Muscle layer of colon (tissue), 2 donors: ENCODE measurements at regions not wholly inside any gene's neighbourhood (a gene's known extent, or its start where the extent isn't known, plus 50 kb on each side); places are given as distances from the start of the nearest gene placed in this dataset.
"Not testable (repeated sequence)": the region's sequence is repeated elsewhere in the genome, so short reads cannot be mapped to it uniquely, and the experiment has no call there.

Experiments
- H3K27ac ChIP-seq: one replicate; pipeline ENCODE4 v1.7.0; 2013; ENCODE audit warnings: low read depth, mild to moderate bottlenecking, low read length, moderate library complexity
- H3K27me3 ChIP-seq, 2 donors: one replicate each; pipeline ENCODE4 v1.7.0; 2013; ENCODE audit warnings: low read length in 2 of 2, mild to moderate bottlenecking in 2 of 2; ENCODE audit not compliant: insufficient read depth in 2 of 2, control insufficient read depth in 1 of 2
- H3K36me3 ChIP-seq: one replicate; pipeline ENCODE4 v1.7.0; 2013; ENCODE audit warnings: mild to moderate bottlenecking, low read length; ENCODE audit not compliant: insufficient read depth
- H3K4me1 ChIP-seq: one replicate; pipeline ENCODE4 v1.7.0; 2013; ENCODE audit warnings: mild to moderate bottlenecking, low read length; ENCODE audit not compliant: insufficient read depth
- H3K4me3 ChIP-seq, 2 donors: one replicate each; pipeline ENCODE4 v1.7.0; 2013; ENCODE audit warnings: low read length in 2 of 2, low read depth in 1 of 2, mild to moderate bottlenecking in 1 of 2, moderate library complexity in 1 of 2
- H3K9ac ChIP-seq: one replicate; pipeline ENCODE4 v1.7.0; 2013; ENCODE audit warnings: low read length
- H3K9me3 ChIP-seq: one replicate; pipeline ENCODE4 v1.7.0; 2013; ENCODE audit warnings: mild to moderate bottlenecking, low read length
- donor health status: abdominal sarcoma.
- donor health status: Adenocarcinoma of cecum.

DNA sequence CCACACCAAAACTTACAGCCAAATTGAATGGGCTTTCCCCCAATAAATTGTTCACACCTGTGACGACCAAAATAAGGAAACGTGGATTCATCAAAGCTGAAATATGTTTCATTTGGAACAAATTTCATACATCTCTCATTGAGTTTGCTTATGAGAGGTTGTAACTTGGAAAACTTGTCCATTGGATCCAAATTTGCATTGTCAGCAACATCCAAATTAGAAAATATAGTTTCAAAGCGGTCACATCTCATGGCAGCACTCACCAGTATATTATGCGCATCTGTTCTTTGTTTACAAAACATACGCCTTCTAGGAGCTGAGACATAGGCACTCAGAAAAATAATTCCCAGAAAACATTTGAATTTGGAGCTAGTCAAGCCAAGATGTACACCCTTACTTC, 1028.2 kb upstream of the USP15 start:
- Histone ChIP-seq H3K4me3 (no peak overlapping the region), H3K27ac (no peak overlapping the region), H3K27me3 (no peaks in the 10 kb centered on the region), H3K9ac (no peak overlapping the region), H3K4me1 (no peaks in the 10 kb centered on the region), H3K36me3 (no peaks in the 10 kb centered on the region), H3K9me3 (no peaks in the 10 kb centered on the region)

DNA sequence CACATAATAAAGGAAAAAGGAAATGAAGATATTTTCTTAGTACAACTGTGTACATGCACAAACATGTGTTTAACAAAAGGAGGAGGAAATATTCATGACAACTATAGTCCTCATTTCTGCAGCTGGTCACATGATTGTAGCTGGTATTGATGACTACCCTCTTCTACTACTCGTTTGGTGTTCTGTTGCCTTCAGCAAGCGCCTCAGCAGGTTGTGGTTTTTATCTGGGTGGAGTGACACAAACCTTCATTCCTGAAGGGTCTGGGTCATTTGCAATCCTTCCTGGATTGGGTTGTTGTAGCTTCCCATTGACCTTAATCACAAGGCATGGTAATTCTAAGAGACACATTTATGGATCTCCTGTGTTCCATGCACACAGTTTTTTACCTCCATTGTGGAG, 1009.9 kb upstream of the USP15 start:
- no peak overlapping the region for H3K4me3 ChIP-seq
- H3K36me3 ChIP-seq, result no peaks in the 10 kb centered on the region
- no peak overlapping the region for H3K27ac ChIP-seq
- no peak overlapping the region for H3K9ac ChIP-seq
- H3K9me3 ChIP-seq, result no peaks in the 10 kb centered on the region
- no peaks in the 10 kb centered on the region for H3K27me3 ChIP-seq
- H3K4me1 ChIP-seq, result no peaks in the 10 kb centered on the region

DNA sequence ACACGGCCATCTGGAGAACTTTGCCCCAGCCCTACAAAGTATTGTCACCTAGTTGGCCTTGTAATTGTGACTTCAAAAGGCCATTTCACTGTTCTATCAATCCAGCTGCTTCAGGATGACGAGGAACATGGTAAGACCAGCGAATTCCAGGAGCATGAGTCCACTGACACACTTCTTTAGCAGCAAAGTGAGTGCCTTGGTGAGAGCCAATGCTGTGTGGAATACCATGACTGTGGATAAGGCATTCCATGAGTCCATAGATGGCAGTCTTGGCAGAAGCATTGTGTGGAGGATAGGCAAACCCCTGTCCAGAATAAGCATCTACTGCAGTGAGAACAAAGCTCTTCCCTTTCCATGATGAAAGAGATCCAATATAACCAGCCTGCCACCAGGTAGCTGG, 1009.1 kb upstream of the USP15 start:
- Histone ChIP-seq H3K27ac (no peak overlapping the region), H3K9me3 (no peaks in the 10 kb centered on the region), H3K9ac (no peak overlapping the region), H3K4me3 (no peak overlapping the region), H3K4me1 (no peaks in the 10 kb centered on the region), H3K27me3 (no peaks in the 10 kb centered on the region), H3K36me3 (no peaks in the 10 kb centered on the region)

DNA sequence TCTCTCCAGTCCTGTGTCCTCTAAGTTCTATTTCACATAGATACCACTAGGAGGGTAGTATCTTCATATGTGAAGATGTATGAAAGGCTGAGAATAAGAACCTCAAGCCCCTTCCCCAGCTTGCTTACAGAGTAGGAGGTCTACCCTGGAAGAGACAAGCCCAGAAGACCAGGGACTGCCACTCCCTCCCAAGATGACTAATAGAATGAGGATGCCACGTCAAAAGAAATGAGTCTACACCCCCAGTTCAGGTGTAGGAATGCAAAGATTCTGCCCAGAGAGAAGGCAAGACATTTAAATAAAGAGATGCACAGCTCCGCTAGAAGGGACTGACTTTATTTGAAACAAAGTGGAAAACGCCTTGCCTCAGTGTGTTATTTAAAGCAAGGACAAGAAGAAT, 1006.0 kb upstream of the USP15 start:
- Histone ChIP-seq H3K27ac (no peak overlapping the region), H3K9ac (no peak overlapping the region), H3K27me3 (no peaks in the 10 kb centered on the region), H3K36me3 (no peaks in the 10 kb centered on the region), H3K4me1 (no peaks in the 10 kb centered on the region), H3K9me3 (no peaks in the 10 kb centered on the region), H3K4me3 (no peak overlapping the region)

DNA sequence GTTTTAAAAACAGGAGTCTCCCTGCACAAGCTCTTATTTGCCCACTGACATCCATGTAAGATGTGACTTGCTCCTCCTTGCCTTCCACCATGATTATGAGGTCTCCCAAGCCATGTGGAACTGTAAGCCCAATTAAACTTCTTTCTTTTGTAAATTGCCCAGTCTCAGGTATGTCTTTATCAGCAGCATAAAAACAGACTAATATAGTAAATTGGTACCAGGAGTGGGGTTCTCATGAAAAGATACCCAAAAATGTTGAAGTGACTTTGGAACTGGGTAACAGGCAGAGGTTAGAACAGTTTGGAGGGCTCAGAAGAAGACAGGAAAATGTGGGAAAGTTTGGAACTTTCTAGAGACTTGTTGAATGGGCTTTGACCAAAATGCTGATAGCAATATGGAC, 995.9 kb upstream of the USP15 start:
- not testable (repeated sequence) for H3K9me3 ChIP-seq, H3K4me3 ChIP-seq, H3K27ac ChIP-seq, H3K4me1 ChIP-seq, H3K27me3 ChIP-seq, H3K9ac ChIP-seq, H3K36me3 ChIP-seq

DNA sequence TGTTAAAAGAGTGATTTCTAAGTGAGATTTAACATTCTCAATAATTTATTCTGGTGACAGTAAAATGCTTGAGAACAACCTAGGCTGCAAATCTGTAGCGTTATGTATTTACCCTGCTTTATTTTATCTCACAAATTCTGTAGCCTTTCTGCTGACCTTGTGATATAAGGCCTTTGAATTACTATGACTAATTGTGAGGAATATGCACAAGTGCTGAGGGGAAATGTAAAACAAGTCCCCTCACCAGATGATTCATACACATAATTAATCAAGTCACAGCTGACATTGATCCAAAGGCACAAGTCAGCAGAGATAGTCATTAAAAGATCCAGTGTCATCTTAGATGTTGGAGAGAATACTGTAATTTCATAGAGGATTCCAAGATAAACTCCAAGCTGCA, 992.7 kb upstream of the USP15 start:
- no peak overlapping the region for H3K4me3 ChIP-seq
- no peak overlapping the region for H3K9ac ChIP-seq
- H3K4me1 ChIP-seq, result no peaks in the 10 kb centered on the region
- no peaks in the 10 kb centered on the region for H3K9me3 ChIP-seq
- H3K36me3 ChIP-seq, result no peaks in the 10 kb centered on the region
- no peak overlapping the region for H3K27ac ChIP-seq
- H3K27me3 ChIP-seq, result no peaks in the 10 kb centered on the region

DNA sequence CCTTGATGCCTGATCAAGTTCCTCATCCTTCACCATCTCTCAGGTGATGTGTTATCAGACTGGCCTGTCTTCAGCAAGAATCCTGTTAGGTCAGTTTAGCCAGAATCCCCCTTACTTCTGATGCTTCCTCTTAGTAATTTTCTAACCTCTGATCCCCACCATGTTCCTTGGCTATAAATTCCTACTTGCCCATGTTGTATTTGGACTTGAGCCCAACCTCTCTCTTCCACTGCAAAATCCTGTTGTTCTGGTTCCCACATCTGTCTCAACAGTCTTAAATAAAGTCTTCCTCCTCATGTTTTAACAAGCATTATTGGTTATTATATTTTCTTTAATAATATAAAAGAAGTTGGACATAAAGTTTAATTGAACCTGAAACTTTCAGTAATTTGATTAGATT, 987.8 kb upstream of the USP15 start:
- no peak overlapping the region for H3K9ac ChIP-seq
- H3K27ac ChIP-seq, result no peak overlapping the region
- H3K36me3 ChIP-seq, result no peaks in the 10 kb centered on the region
- H3K27me3 ChIP-seq, result no peaks in the 10 kb centered on the region
- no peaks in the 10 kb centered on the region for H3K9me3 ChIP-seq
- H3K4me1 ChIP-seq, result no peaks in the 10 kb centered on the region
- no peak overlapping the region for H3K4me3 ChIP-seq

DNA sequence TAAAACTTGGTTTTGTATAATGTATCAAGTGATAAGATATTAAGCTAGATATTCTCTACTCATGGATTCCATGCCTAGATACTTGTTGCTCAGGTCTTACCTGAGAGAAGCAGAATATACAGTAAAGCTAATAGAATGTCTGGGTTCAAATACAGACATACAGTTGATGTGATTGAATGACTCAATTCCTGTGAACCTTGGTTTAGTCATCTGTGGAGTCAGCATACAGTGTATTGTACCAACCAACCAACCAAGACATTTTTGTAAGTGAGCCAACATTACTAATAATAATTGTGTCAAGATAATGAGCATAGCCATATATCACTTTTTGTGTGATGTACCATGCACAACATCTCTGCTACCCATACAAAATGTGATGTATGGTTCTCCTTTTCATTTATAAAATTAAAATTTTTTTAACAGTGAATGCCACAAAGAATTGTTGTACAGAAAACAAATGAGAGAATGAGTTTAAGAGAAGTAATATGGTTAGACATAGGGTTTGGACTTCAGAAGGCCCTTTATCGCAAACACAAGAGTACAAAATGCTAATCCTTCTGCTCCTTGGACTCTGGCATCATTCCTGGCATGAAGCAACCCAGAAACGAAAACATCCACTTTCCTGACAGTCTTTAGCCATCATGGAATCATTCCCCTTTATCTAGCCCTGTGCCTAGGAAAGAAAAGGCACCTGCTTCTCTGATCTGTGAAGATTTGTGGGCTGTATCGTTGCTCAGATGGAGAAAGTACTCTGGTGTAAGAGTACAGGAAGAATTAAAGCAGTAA, 977.2 kb upstream of the USP15 start:
- Histone ChIP-seq H3K9me3 (no peaks in the 10 kb centered on the region), H3K27me3 (no peaks in the 10 kb centered on the region), H3K36me3 (no peaks in the 10 kb centered on the region), H3K4me3 (no peak overlapping the region), H3K9ac (no peak overlapping the region), H3K27ac (no peak overlapping the region), H3K4me1 (no peaks in the 10 kb centered on the region)

DNA sequence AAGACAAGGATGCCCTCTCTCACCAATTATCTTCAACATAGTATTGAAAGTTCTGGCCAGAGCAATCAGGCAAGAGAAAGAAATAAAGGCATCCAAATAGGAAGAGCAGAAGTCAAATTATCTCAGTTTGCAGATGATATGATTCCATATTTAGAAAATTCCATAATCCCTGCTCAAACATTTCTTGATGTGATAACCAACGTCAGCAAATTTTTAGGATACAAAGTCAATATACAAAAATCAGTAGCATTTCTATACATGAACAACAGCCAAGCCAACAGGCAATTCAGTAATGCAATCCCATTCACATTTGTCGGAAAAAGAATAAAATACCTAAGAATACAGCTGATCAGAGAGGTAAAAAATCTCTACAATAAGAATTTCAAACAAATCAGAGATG, 969.7 kb upstream of the USP15 start:
- Histone ChIP-seq H3K4me1 (no peaks in the 10 kb centered on the region), H3K27ac (no peak overlapping the region), H3K4me3 (no peak overlapping the region), H3K27me3 (no peaks in the 10 kb centered on the region), H3K36me3 (no peaks in the 10 kb centered on the region), H3K9ac (no peak overlapping the region), H3K9me3 (no peaks in the 10 kb centered on the region)

DNA sequence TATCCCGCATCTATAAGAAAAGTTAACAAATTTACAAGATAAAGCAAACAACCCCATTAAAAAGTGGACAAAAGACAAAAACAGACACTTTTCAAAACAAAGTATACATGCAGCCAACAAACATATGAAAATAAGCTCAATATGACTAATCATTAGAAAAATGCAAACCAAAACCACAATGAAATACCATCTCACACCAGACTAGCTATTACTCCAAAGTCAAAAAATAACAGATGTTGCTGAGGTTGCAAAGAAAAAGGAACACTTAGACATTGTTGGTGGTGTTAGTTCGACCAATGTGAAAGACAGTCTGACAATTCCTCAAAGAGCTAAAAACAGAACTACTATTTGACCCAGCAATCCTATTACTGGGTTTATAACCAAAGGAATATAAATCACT, 968.6 kb upstream of the USP15 start:
- no peak overlapping the region for H3K9ac ChIP-seq
- H3K4me3 ChIP-seq, result no peak overlapping the region
- H3K36me3 ChIP-seq, result no peaks in the 10 kb centered on the region
- H3K4me1 ChIP-seq, result no peaks in the 10 kb centered on the region
- no peaks in the 10 kb centered on the region for H3K9me3 ChIP-seq
- H3K27ac ChIP-seq, result no peak overlapping the region
- H3K27me3 ChIP-seq, result no peaks in the 10 kb centered on the region

DNA sequence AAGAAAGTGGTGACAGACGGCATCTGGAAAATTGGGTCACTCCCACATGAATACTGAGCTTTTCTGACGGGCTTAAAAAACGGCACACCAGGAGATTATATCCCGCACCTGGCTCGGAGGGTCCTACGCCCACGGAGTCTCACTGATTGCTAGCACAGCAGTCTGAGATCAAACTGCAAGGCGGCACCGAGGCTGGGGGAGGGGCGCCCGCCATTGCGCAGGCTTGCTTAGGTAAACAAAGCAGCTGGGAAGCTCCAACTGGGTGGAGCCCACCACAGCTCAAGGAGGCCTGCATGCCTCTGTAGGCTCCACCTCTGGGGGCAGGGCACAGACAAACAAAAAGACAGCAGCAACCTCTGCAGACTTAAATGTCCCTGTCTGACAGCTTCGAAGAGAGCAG, 966.2 kb upstream of the USP15 start:
- H3K27me3 ChIP-seq, H3K36me3 ChIP-seq, H3K4me1 ChIP-seq, H3K9me3 ChIP-seq, H3K27ac ChIP-seq, H3K9ac ChIP-seq, H3K4me3 ChIP-seq: not testable (repeated sequence)

DNA sequence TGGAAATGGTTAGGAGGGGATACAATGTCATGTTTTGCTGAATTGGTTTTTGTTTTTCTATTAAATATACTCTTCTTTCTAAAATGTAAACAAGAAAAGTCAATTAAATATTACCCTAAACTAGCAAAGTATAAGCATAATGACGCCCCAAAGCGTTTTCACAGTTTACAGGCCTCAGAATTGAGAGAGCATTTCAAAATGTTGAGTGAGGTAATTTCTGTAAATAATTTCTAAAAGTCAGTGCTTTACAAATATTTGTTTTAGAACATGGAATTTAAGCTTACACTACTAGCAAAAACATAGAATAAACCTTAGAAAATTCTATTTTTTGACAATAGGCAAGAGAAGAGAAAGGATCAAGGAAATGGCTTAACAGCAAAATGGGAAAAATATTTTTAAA, 958.4 kb upstream of the USP15 start:
- H3K4me1 ChIP-seq, result no peaks in the 10 kb centered on the region
- H3K27ac ChIP-seq, result no peak overlapping the region
- H3K27me3 ChIP-seq, result no peaks in the 10 kb centered on the region
- no peak overlapping the region for H3K9ac ChIP-seq
- no peaks in the 10 kb centered on the region for H3K9me3 ChIP-seq
- H3K36me3 ChIP-seq, result no peaks in the 10 kb centered on the region
- no peak overlapping the region for H3K4me3 ChIP-seq
